ENCODE measurements at regions not wholly inside any gene's neighbourhood (a gene's known extent, or its start where the extent isn't known, plus 50 kb on each side); places are given as distances from the start of the nearest gene placed in this dataset.

DNA sequence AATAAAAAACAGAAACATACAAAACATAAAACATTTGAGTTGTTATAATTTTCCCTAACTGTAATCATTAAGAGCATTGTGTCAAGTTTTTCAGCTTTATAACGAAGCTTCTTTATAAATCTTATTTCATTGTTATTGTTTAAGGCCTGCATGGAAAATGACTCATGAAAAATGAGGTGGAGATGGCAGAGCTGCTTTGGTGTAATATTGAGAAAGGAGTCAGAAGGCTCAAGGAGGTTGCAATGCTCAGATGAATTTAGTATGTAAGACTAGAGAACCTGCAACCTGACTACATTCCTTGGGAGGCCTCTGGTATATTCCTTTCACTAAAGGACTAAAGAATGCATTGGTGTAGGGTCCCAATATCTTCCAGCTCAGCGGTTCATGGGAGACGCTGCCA, 61.5 kb downstream of the TMEM30B start:
- Histone ChIP-seq H3K9me3 (ENCODE audit: control insufficient read depth, low read length) (no peaks in the 10 kb centered on the region), H3K9ac (no peak overlapping the region), H3K4me1 (peaks cover 71% of the 10 kb centered on the region), H3K36me3 (ENCODE audit: control insufficient read depth, insufficient read depth, low read length) (no peaks in the 10 kb centered on the region), H3K4me2 (ENCODE audit: low read length) (no peak overlapping the region), H3K4me3 (ENCODE audit: low read depth, low read length) (no peak overlapping the region), H3K27me3 (ENCODE audit: control insufficient read depth, insufficient read depth, low read length) (no peaks in the 10 kb centered on the region), H2AFZ (peak overlapping the region; percentile 61), H3K27ac (peak overlapping the region; percentile 95), H3K79me2 (no peaks in the 10 kb centered on the region)
- TF ChIP-seq, protein P1, sequence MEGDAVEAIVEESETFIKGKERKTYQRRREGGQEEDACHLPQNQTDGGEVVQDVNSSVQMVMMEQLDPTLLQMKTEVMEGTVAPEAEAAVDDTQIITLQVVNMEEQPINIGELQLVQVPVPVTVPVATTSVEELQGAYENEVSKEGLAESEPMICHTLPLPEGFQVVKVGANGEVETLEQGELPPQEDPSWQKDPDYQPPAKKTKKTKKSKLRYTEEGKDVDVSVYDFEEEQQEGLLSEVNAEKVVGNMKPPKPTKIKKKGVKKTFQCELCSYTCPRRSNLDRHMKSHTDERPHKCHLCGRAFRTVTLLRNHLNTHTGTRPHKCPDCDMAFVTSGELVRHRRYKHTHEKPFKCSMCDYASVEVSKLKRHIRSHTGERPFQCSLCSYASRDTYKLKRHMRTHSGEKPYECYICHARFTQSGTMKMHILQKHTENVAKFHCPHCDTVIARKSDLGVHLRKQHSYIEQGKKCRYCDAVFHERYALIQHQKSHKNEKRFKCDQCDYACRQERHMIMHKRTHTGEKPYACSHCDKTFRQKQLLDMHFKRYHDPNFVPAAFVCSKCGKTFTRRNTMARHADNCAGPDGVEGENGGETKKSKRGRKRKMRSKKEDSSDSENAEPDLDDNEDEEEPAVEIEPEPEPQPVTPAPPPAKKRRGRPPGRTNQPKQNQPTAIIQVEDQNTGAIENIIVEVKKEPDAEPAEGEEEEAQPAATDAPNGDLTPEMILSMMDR (IDR thresholded peaks at IDR 0.05): no peak

DNA sequence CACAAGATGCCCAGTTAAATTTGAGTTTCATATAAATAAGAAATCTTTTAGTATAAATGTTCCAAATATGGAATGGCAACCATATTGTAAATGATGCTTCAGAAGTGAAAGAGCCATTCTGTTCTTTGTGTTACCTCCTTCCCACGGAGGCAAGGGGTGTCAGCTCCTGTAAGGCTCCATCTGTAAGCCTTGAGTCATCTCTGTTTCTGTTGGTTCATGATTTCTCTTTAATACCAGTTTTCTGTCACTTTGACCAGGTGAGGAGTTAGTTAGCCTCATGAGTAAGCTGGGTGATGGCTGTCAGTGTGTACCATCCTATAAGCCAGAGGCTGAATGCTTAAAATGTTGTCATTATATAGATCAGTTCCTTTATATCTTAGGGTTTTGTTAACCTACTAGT, 61.9 kb downstream of the TMEM30B start:
- Histone ChIP-seq H2AFZ (peak overlapping the region; percentile 61), H3K4me3 (ENCODE audit: low read depth, low read length) (no peak overlapping the region), H3K9me3 (ENCODE audit: control insufficient read depth, low read length) (no peaks in the 10 kb centered on the region), H3K9ac (no peak overlapping the region), H3K4me1 (peaks cover 71% of the 10 kb centered on the region), H3K27me3 (ENCODE audit: control insufficient read depth, insufficient read depth, low read length) (no peaks in the 10 kb centered on the region), H3K27ac (peak overlapping the region; percentile 95), H3K79me2 (no peaks in the 10 kb centered on the region), H3K4me2 (ENCODE audit: low read length) (no peak overlapping the region), H3K36me3 (ENCODE audit: control insufficient read depth, insufficient read depth, low read length) (no peaks in the 10 kb centered on the region)
- TF ChIP-seq, protein P1 (IDR thresholded peaks at IDR 0.05): no peak

DNA sequence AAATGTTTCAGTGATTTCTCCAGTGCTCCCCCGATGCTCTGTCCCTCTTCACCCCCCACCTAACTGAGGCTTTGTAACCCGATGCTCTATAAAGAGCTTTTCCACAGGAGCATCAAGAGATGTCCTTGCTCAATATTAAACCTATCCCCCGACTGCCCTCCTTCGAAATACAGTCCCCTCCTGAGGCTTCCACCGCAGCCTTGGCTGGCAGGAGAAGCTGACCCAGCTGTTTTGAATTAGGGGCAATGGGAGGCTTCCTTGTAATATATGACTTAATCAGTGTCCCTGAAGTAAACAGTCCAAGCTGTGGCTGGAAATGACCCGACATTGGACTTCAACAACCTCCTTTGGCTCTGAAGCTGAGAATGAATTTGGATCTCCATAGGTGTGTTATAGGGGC, 62.4 kb downstream of the TMEM30B start:
- H3K4me3 ChIP-seq (ENCODE audit: low read depth, low read length): no peak overlapping the region
- H3K27me3 ChIP-seq (ENCODE audit: control insufficient read depth, insufficient read depth, low read length): no peaks in the 10 kb centered on the region
- H2AFZ ChIP-seq: peak overlapping the region; percentile 61
- no peaks in the 10 kb centered on the region for H3K36me3 ChIP-seq (ENCODE audit: control insufficient read depth, insufficient read depth, low read length)
- H3K9me3 ChIP-seq (ENCODE audit: control insufficient read depth, low read length): no peaks in the 10 kb centered on the region
- no peaks in the 10 kb centered on the region for H3K79me2 ChIP-seq
- H3K4me1 ChIP-seq: peaks cover 69% of the 10 kb centered on the region
- no peak overlapping the region for H3K9ac ChIP-seq
- TF ChIP-seq, protein P1 (IDR thresholded peaks at IDR 0.05): no peak
- H3K4me2 ChIP-seq (ENCODE audit: low read length): peak overlapping the region; percentile 28
- peak overlapping the region; percentile 95 for H3K27ac ChIP-seq

- peak overlapping the region; percentile 58 for H3K4me2 ChIP-seq (ENCODE audit: low read length)
- H2AFZ ChIP-seq: peak overlapping the region; percentile 61
- H3K9ac ChIP-seq: no peak overlapping the region
- no peaks in the 10 kb centered on the region for H3K79me2 ChIP-seq
- H3K4me1 ChIP-seq: peaks cover 68% of the 10 kb centered on the region
- no peaks in the 10 kb centered on the region for H3K9me3 ChIP-seq (ENCODE audit: control insufficient read depth, low read length)
- peak overlapping the region; percentile 95 for H3K27ac ChIP-seq
- H3K36me3 ChIP-seq (ENCODE audit: control insufficient read depth, insufficient read depth, low read length): no peaks in the 10 kb centered on the region
- no peaks in the 10 kb centered on the region for H3K27me3 ChIP-seq (ENCODE audit: control insufficient read depth, insufficient read depth, low read length)
- TF ChIP-seq, protein P1 (IDR thresholded peaks at IDR 0.05): no peak
- peak overlapping the region; percentile 19 for H3K4me3 ChIP-seq (ENCODE audit: low read depth, low read length)
Measured at GRCh38 chr14:61218157-61218556, 63.0 kb downstream of the TMEM30B start.

DNA sequence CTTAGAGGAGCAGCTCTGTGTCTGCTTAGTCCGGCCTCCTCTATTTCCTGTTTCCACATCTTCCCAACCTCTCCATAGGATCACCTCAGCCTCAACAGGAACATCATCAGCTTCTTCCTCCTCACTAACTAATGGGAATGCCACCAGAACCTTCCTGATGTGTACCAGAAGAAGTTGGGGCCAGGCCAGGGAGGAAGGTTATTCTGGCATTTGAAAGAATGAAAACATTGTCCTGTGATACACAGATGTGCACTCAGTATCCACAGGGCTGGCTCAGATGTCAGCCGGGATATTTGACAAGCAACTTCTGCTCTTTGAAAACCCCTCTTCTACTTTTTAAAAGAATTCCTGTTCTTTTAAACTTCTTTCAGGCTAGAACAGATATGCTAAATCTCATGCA, 63.6 kb downstream of the TMEM30B start:
- H3K79me2 ChIP-seq: no peaks in the 10 kb centered on the region
- TF ChIP-seq, protein P1 (IDR thresholded peaks at IDR 0.05): no peak
- peaks cover 68% of the 10 kb centered on the region for H3K4me1 ChIP-seq
- peak overlapping the region; percentile 61 for H2AFZ ChIP-seq
- no peaks in the 10 kb centered on the region for H3K27me3 ChIP-seq (ENCODE audit: control insufficient read depth, insufficient read depth, low read length)
- H3K9me3 ChIP-seq (ENCODE audit: control insufficient read depth, low read length): no peaks in the 10 kb centered on the region
- H3K4me3 ChIP-seq (ENCODE audit: low read depth, low read length): peak overlapping the region; percentile 19
- no peak overlapping the region for H3K9ac ChIP-seq
- H3K27ac ChIP-seq: peak overlapping the region; percentile 95
- no peaks in the 10 kb centered on the region for H3K36me3 ChIP-seq (ENCODE audit: control insufficient read depth, insufficient read depth, low read length)
- H3K4me2 ChIP-seq (ENCODE audit: low read length): peak overlapping the region; percentile 58
